A549 (cell line): ENCODE measurements at regions not wholly inside any gene's neighbourhood (a gene's known extent, or its start where the extent isn't known, plus 50 kb on each side); places are given as distances from the start of the nearest gene placed in this dataset.

Experiments used
- BCL3 ChIP-seq: fragments of >200 bp; sonication (Bioruptor Twin); formaldehyde crosslinking; IDR thresholded peaks from 3 replicates; pipeline ENCODE4 v1.6.1; 2016
- BHLHE40 ChIP-seq: IDR thresholded peaks from 2 replicates; pipeline ENCODE4 v1.6.1; 2012; ENCODE audit warnings: low read depth, low read length, inconsistent platforms
- CBX8 ChIP-seq: fragments of 200-600 bp; sonication (generic); IDR thresholded peaks from 2 replicates; pipeline ENCODE4 v1.6.1; 2016
- CEBPB ChIP-seq, 2 experiments: fragments of >200 bp in 1 of 2; sonication (Bioruptor Twin) in 1 of 2; formaldehyde crosslinking in 1 of 2; IDR thresholded peaks; 2 replicates each; pipeline ENCODE4 v1.6.1; 2012 to 2016
- CHD2 ChIP-seq: fragments of 150-350 bp; IDR thresholded peaks from 2 replicates; pipeline ENCODE4 v1.6.1; 2014; ENCODE audit warnings: low read length; ENCODE audit not compliant: partially characterized antibody
- CHD4 ChIP-seq: fragments of 200-600 bp; sonication (generic); IDR thresholded peaks from 2 replicates; pipeline ENCODE4 v1.6.1; 2016; ENCODE audit warnings: antibody characterized with exemption, mild to moderate bottlenecking, borderline replicate concordance
- E2F6 ChIP-seq: IDR thresholded peaks from 2 replicates; pipeline ENCODE4 v1.6.1; 2012; ENCODE audit warnings: low read depth, borderline replicate concordance
- ELK1 ChIP-seq: fragments of 150-350 bp; IDR thresholded peaks from 2 replicates; pipeline ENCODE4 v1.6.1; 2014; ENCODE audit warnings: low read depth, mild to moderate bottlenecking, low read length
- EP300 ChIP-seq, 2 experiments: fragments of >200 bp; sonication (Bioruptor Twin); formaldehyde crosslinking; IDR thresholded peaks; 2 replicates in 1 of 2; 3 replicates in 1 of 2; pipeline ENCODE4 v1.6.1; 2016 to 2017
- ESRRA ChIP-seq: fragments of 150-350 bp; IDR thresholded peaks from 2 replicates; pipeline ENCODE4 v1.6.1; 2014; ENCODE audit warnings: mild to moderate bottlenecking, low read length, borderline replicate concordance
- FOSL2 ChIP-seq, 2 experiments: fragments of 450-650 bp in 1 of 2; fragments of >200 bp in 1 of 2; sonication (Bioruptor Twin) in 1 of 2; formaldehyde crosslinking; IDR thresholded peaks; 2 replicates each; pipeline versions ENCODE4 v1.5.0 to v1.6.1; 2016 to 2020; ENCODE audit warnings: mild to moderate bottlenecking in 1 of 2, moderate library complexity in 1 of 2
- HES2 ChIP-seq: fragments of >200 bp; sonication (Bioruptor Twin); formaldehyde crosslinking; IDR thresholded peaks from 2 replicates; pipeline ENCODE4 v1.6.1; 2016
- HOXA7 ChIP-seq: fragments of 250-450 bp; sonication (Bioruptor Pico); IDR thresholded peaks from 2 replicates; pipeline ENCODE4 v1.5.0; 2020; ENCODE audit warnings: mild to moderate bottlenecking, moderate library complexity
- HOXB13 ChIP-seq: fragments of 250-450 bp; sonication (Bioruptor Pico); IDR thresholded peaks from 2 replicates; pipeline ENCODE4 v1.5.0; 2020; ENCODE audit warnings: low read depth, mild to moderate bottlenecking, moderate library complexity
- HOXB5 ChIP-seq: fragments of 250-450 bp; sonication (Bioruptor Pico); IDR thresholded peaks from 2 replicates; pipeline ENCODE4 v1.5.0; 2020; ENCODE audit warnings: mild to moderate bottlenecking, moderate library complexity
- JUN ChIP-seq, 2 experiments: fragments of >200 bp; sonication (Bioruptor Twin); formaldehyde crosslinking; IDR thresholded peaks; 2 replicates in 1 of 2; 3 replicates in 1 of 2; pipeline ENCODE4 v1.6.1; 2016 to 2017
- MAFK ChIP-seq: fragments of 450-650 bp; IDR thresholded peaks from 2 replicates; pipeline ENCODE4 v1.6.1; 2014; ENCODE audit not compliant: partially characterized antibody
- MAX ChIP-seq: IDR thresholded peaks from 2 replicates; pipeline ENCODE4 v1.6.1; 2012
- MAZ ChIP-seq: fragments of 150-350 bp; IDR thresholded peaks from 2 replicates; pipeline ENCODE4 v1.6.1; 2014; ENCODE audit warnings: antibody characterized with exemption, low read depth, low read length, borderline replicate concordance
- MYC ChIP-seq: IDR thresholded peaks from 2 replicates; pipeline ENCODE4 v1.6.1; 2012; ENCODE audit warnings: mild to moderate bottlenecking, inconsistent platforms, low read length, improper control_type of control experiment, borderline replicate concordance
- NFE2L2 ChIP-seq: fragments of 150-350 bp; conservative IDR thresholded peaks from 2 replicates; pipeline ENCODE4 v1.6.1; 2014; ENCODE audit warnings: low read length
- NR3C1 ChIP-seq: fragments of >200 bp; sonication (Bioruptor Twin); formaldehyde crosslinking; IDR thresholded peaks from 3 replicates; pipeline ENCODE4 v1.6.1; 2017
- PBX3 ChIP-seq: IDR thresholded peaks from 2 replicates; pipeline ENCODE4 v1.6.1; 2012
- PHF8 ChIP-seq: fragments of 200-600 bp; sonication (generic); IDR thresholded peaks from 2 replicates; pipeline ENCODE4 v1.6.1; 2016; ENCODE audit warnings: low read depth, mild to moderate bottlenecking, antibody characterized with exemption, moderate library complexity, borderline replicate concordance
- POLR2A ChIP-seq: IDR thresholded peaks from 2 replicates; pipeline ENCODE4 v1.6.1; 2012; ENCODE audit warnings: mild to moderate bottlenecking, low read length
- REST ChIP-seq: fragments of 200-600 bp; sonication (generic); IDR thresholded peaks from 2 replicates; pipeline ENCODE4 v1.6.1; 2016; ENCODE audit warnings: antibody characterized with exemption, mild to moderate bottlenecking, moderate library complexity
- RFX5 ChIP-seq: fragments of 450-650 bp; IDR thresholded peaks from 2 replicates; pipeline ENCODE4 v1.7.1; 2014; ENCODE audit warnings: antibody characterized with exemption, mild to moderate bottlenecking, moderate library complexity
- RNF2 ChIP-seq: fragments of 200-600 bp; sonication (generic); IDR thresholded peaks from 2 replicates; pipeline ENCODE4 v1.6.1; 2016; ENCODE audit warnings: low read depth, mild to moderate bottlenecking, antibody characterized with exemption, moderate library complexity, borderline replicate concordance
- SMC3 ChIP-seq: fragments of >200 bp; sonication (Bioruptor Twin); formaldehyde crosslinking; IDR thresholded peaks from 3 replicates; pipeline ENCODE4 v1.6.1; 2018; ENCODE audit warnings: inconsistent platforms
- SREBF2 ChIP-seq: fragments of 450-650 bp; IDR thresholded peaks from 2 replicates; pipeline ENCODE4 v1.6.1; 2014; ENCODE audit warnings: mild to moderate bottlenecking, moderate library complexity
- TFCP2L1 ChIP-seq: fragments of 250-450 bp; sonication (Bioruptor Pico); IDR thresholded peaks from 2 replicates; pipeline ENCODE4 v1.5.0; 2021; ENCODE audit warnings: mild to moderate bottlenecking
- TP53 ChIP-seq: fragments of 250-450 bp; sonication (Bioruptor Pico); IDR thresholded peaks from 2 replicates; pipeline ENCODE4 v1.5.0; 2021; ENCODE audit warnings: mild to moderate bottlenecking, moderate library complexity
- ZSCAN20 ChIP-seq: fragments of 250-450 bp; sonication (Bioruptor Pico); IDR thresholded peaks from 2 replicates; pipeline ENCODE4 v1.8.0; 2022; ENCODE audit warnings: mild to moderate bottlenecking, moderate library complexity

GRCh38 chr13:109576331-109576813 lies 210.0 kb downstream of the IRS2 start (continued):
- TF ChIP-seq FOSL2 (IDR thresholded peaks at IDR 0.05) (peak; percentile 62), FOSL2 (CRISPR knock-in tag; IDR thresholded peaks at IDR 0.05) (peak; percentile 93), MAZ (no peak), CHD4 (no peak), HOXA7 (peak; percentile 94; the same call in 1 of the 2 replicates), CBX8 (no peak), REST (no peak), RFX5 (no peak), ZSCAN20 (CRISPR knock-in tag) (peak; percentile 96), TP53 (peak; percentile 73; the same call in 1 of the 2 replicates), BCL3 (peak; percentile 97; the same call in 2 of the 3 replicates), RNF2 (no peak), CEBPB (IDR thresholded peaks at IDR 0.05) (peak; percentile 63 to 77), HOXB5 (CRISPR knock-in tag) (peak; percentile 94), SREBF2 (no peak), TFCP2L1 (peak; percentile 65; the same call in 1 of the 2 replicates), JUN (IDR thresholded peaks at IDR 0.05) (peak; percentile 93 to 97), PBX3 (peak; percentile 48; the same call in 1 of the 2 replicates), NFE2L2 (peak; percentile 17; the same call in 1 of the 2 replicates), HES2 (0 out of 2 replicates have a peak, but pooled peaks have one; percentile 15), POLR2A (no peak), E2F6 (0 out of 2 replicates have a peak, but pooled peaks have one; percentile 43), PHF8 (no peak), SMC3 (no peak; the same call in 1 of the 3 replicates), NR3C1 (no peak), HOXB13 (CRISPR knock-in tag) (peak; percentile 94), MAFK (peak; percentile 36), MAX (peak; percentile 78), CHD2 (peak; percentile 40), ELK1 (no peak), MYC (no peak), EP300 (IDR thresholded peaks at IDR 0.05) (peak; percentile 98 to 99), BHLHE40 (no peak), ESRRA (no peak)
